ENCODE measurements at regions not wholly inside any gene's neighbourhood (a gene's known extent, or its start where the extent isn't known, plus 50 kb on each side); places are given as distances from the start of the nearest gene placed in this dataset.

- no peak for DNase-seq (ENCODE audit: low spot score)
- WGBS: 49% methylated on average over 4 of the region's 4 CpGs
- no peaks in the 10 kb centered on the region for H3K27me3 ChIP-seq (ENCODE audit: control insufficient read depth in 4 of 4, insufficient read depth in 4 of 4, low read length in 3 of 4)
- H3K9ac ChIP-seq (ENCODE audit: low read depth in 1 of 2, low read length in 2 of 2): no peak overlapping the region
- no peak overlapping the region for H3K4me3 ChIP-seq (ENCODE audit: low read depth in 1 of 3, low read length in 3 of 3)
- H3K4me1 ChIP-seq (ENCODE audit: control insufficient read depth in 4 of 4, insufficient read depth in 4 of 4, low read length in 3 of 4): peaks cover 2 to 8% (median 5%) of the 10 kb centered on the region in 4 donors
- H3K27ac ChIP-seq (ENCODE audit: low read depth in 1 of 2, low read length in 2 of 2): no peak overlapping the region
- no peaks in the 10 kb centered on the region for H3K9me3 ChIP-seq (ENCODE audit: control insufficient read depth in 4 of 4, low read length in 3 of 4)
- TF ChIP-seq NR2F2 (IDR thresholded peaks at IDR 0.05): peak; percentile 59
- TF ChIP-seq ZBTB33 (IDR thresholded peaks at IDR 0.05): no peak
- TF ChIP-seq EGR1 (IDR thresholded peaks at IDR 0.05; ENCODE audit: low read depth in 2 of 2): no peak
- no peaks in the 10 kb centered on the region for H3K36me3 ChIP-seq (ENCODE audit: control insufficient read depth in 4 of 4, insufficient read depth in 3 of 4, low read depth in 1 of 4, low read length in 3 of 4)
These were observed 156.6 kb downstream of the DAD1 start for GRCh38 chr14:22432348-22432976.

- H3K9me3 ChIP-seq (ENCODE audit: control insufficient read depth in 4 of 4, low read length in 3 of 4): no peaks in the 10 kb centered on the region
- H3K36me3 ChIP-seq (ENCODE audit: control insufficient read depth in 4 of 4, insufficient read depth in 3 of 4, low read depth in 1 of 4, low read length in 3 of 4): no peaks in the 10 kb centered on the region
- 70% methylated on average over 7 of the region's 7 CpGs for WGBS
- no peak for DNase-seq (ENCODE audit: low spot score)
- no peaks in the 10 kb centered on the region for H3K27me3 ChIP-seq (ENCODE audit: control insufficient read depth in 4 of 4, insufficient read depth in 4 of 4, low read length in 3 of 4)
- H3K9ac ChIP-seq (ENCODE audit: low read depth in 1 of 2, low read length in 2 of 2): no peak overlapping the region
- H3K4me3 ChIP-seq (ENCODE audit: low read depth in 1 of 3, low read length in 3 of 3): no peak overlapping the region
- no peak overlapping the region for H3K27ac ChIP-seq (ENCODE audit: low read depth in 1 of 2, low read length in 2 of 2)
- peaks cover 2 to 9% (median 6%) of the 10 kb centered on the region in 4 donors for H3K4me1 ChIP-seq (ENCODE audit: control insufficient read depth in 4 of 4, insufficient read depth in 4 of 4, low read length in 3 of 4)
- TF ChIP-seq REST (IDR thresholded peaks at IDR 0.05): no peak
- TF ChIP-seq JUND (IDR thresholded peaks at IDR 0.05): no peak
- TF ChIP-seq MAX (IDR thresholded peaks at IDR 0.05): no peak
- no peak for TF ChIP-seq ZBTB33 (IDR thresholded peaks at IDR 0.05)
- no peak for TF ChIP-seq CTCF (IDR thresholded peaks at IDR 0.05; ENCODE audit: low read depth, low read length, missing input control)
- TF ChIP-seq SP1 (IDR thresholded peaks at IDR 0.05): no peak
- TF ChIP-seq HNF4G (IDR thresholded peaks at IDR 0.05): no peak
- TF ChIP-seq ATF3 (IDR thresholded peaks at IDR 0.05): no peak
- TF ChIP-seq YY1 (IDR thresholded peaks at IDR 0.05): no peak
- TF ChIP-seq FOXA2 (IDR thresholded peaks at IDR 0.05): no peak
- TF ChIP-seq RXRA (IDR thresholded peaks at IDR 0.05): no peak
- no peak for TF ChIP-seq FOXA1 (IDR thresholded peaks at IDR 0.05)
- no peak for TF ChIP-seq NR2F2 (IDR thresholded peaks at IDR 0.05)
- TF ChIP-seq EGR1 (IDR thresholded peaks at IDR 0.05; ENCODE audit: low read depth in 2 of 2): no peak
- TF ChIP-seq GABPA (IDR thresholded peaks at IDR 0.05 in 1 of 2, conservative IDR thresholded peaks at IDR 0.05 in 1 of 2): no peak
These were observed 159.3 kb downstream of the DAD1 start for GRCh38 chr14:22429546-22430294.

Measured in liver (tissue), 8 donors.